GM12865 (cell line): ENCODE measurements at regions not wholly inside any gene's neighbourhood (a gene's known extent, or its start where the extent isn't known, plus 50 kb on each side); places are given as distances from the start of the nearest gene placed in this dataset.

Source experiments
- DNase-seq: peaks from one replicate; pipeline ENCODE4 v3.0.0; 2010; ENCODE audit warnings: low read depth
- H3K4me3 ChIP-seq: 2 replicates; pipeline ENCODE4 v1.5.1; 2011; ENCODE audit warnings: mild to moderate bottlenecking, low read depth, low read length, control low read depth
- TF ChIP-seq, protein P1 (sequence below): IDR thresholded peaks from 2 replicates; pipeline ENCODE4 v1.5.1; 2011; ENCODE audit warnings: low read length, control low read depth, low read depth, inconsistent platforms; ENCODE audit not compliant: insufficient read depth; ENCODE audit errors: missing control alignments

DNA sequence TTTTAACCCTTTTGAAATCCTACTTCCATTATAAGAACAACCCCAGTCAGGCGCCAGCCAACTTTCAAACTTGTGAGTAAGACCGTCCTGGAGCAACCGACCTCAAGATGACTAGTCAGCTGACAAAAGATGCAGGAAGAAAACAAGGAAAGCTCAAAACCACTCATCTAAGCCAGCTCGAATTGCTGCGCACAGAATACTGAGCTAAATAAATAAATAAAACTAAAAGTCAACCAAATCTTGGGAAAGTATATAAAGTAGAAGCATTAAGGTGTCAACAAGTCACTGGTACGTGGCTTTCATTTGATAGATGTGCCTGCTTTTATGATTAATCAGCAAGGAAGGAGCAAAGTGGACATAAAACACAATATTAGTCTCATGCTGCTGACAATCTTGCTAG lies 1269.8 kb downstream of the XPNPEP1 start:
- no peak for DNase-seq
- TF ChIP-seq, protein P1, sequence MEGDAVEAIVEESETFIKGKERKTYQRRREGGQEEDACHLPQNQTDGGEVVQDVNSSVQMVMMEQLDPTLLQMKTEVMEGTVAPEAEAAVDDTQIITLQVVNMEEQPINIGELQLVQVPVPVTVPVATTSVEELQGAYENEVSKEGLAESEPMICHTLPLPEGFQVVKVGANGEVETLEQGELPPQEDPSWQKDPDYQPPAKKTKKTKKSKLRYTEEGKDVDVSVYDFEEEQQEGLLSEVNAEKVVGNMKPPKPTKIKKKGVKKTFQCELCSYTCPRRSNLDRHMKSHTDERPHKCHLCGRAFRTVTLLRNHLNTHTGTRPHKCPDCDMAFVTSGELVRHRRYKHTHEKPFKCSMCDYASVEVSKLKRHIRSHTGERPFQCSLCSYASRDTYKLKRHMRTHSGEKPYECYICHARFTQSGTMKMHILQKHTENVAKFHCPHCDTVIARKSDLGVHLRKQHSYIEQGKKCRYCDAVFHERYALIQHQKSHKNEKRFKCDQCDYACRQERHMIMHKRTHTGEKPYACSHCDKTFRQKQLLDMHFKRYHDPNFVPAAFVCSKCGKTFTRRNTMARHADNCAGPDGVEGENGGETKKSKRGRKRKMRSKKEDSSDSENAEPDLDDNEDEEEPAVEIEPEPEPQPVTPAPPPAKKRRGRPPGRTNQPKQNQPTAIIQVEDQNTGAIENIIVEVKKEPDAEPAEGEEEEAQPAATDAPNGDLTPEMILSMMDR: no peak
- H3K4me3 ChIP-seq: no peak overlapping the region

DNA sequence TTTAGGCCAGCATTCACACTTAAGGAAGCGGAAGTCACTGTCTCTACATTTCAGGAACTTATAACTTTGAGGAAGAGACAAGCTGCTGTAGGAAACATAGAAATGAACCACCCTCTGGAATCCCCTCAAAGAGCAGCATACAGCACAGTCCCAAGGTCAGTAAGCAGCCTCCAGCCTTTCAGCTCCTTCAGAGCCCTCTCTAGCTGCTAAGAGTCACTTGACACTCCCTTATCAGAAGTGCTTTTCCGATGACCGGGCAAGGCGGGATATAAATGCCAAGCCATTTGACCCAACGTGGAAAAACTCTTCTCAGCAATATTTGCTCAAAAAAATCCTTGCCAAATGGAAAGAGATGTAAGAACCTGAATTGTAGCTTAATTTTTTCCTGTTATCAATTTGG lies 1284.3 kb downstream of the XPNPEP1 start:
- TF ChIP-seq, protein P1: no peak
- no peak for DNase-seq
- H3K4me3 ChIP-seq: no peak overlapping the region

DNA sequence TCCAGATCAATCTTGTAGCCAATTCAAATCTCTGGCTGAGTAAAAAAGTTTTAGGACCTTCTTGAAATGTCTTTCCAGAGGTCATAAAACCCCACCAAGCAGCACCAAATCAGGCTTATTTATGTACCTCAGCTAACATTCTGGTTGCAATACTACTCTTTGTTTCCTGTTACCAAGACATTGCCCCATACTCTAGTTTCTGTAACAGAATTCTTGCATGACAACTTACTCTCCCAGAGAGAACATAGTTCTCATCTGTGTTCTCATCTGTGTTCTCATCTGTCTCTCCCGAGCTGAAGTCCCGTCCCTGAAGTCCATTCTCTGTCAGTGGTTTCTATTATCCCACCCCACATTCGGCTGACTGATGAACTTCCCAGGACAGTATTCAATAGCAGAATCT lies 1285.1 kb downstream of the XPNPEP1 start:
- no peak for DNase-seq
- TF ChIP-seq, protein P1: no peak
- no peak overlapping the region for H3K4me3 ChIP-seq

DNA sequence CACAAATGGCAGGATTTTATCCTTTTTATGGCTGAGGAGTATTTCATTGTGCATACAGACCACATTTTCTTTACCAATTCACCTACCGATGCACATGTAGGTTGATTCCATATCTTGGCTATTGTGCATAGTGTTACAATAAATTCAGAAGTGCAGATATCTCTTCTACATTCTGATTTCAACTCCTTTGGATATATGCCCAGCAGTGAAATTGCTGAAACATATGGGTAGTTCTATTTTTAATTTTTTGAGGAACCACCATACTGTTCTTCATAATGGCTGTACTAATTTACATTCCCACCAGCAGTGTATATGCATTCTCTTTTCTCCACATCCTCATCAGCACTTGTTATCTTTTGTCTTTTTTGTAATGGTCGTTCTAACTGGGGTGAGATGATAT lies 1290.3 kb downstream of the XPNPEP1 start:
- H3K4me3 ChIP-seq: no peak overlapping the region
- TF ChIP-seq, protein P1: no peak
- DNase-seq: no peak

DNA sequence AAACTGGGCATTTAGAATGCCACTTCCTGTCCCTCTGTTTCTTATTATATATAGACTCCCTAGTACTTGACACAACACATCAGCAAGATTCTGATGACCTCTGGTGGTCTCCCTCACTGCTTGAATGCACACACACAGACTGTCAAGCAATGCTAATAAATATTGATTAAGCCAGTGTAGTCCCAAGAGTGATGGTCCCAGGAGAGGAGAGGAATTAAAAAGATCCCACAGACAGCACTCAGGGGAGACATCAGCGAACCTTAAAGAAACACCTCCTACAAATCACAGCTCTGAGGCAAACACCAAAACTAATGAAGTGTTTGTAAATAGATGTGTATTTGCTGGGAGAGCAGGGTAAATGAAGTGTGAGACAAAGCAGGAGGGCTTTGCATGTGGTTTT lies 1291.2 kb downstream of the XPNPEP1 start:
- TF ChIP-seq, protein P1: no peak
- H3K4me3 ChIP-seq: no peak overlapping the region
- DNase-seq: no peak

DNA sequence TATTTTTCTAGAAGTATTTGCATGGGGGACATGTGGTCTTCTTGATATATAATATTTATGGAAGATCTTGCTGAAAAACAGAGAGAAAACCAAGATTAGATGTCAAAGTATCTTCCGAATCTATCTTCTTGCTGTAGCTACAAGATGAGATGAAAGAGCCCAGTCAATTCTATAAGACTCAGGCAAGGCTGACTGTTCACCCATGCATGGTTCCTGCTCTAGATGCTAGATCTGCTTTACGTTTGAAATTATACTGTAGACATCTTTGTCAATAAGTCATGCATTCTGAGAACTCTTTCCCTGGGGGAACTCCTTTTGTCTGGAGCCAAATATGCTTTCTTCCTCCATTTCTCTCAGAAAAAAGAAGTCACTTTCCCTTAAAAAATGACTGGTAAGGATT lies 1292.0 kb downstream of the XPNPEP1 start:
- no peak overlapping the region for H3K4me3 ChIP-seq
- DNase-seq: peak; percentile 52
- TF ChIP-seq, protein P1: no peak

DNA sequence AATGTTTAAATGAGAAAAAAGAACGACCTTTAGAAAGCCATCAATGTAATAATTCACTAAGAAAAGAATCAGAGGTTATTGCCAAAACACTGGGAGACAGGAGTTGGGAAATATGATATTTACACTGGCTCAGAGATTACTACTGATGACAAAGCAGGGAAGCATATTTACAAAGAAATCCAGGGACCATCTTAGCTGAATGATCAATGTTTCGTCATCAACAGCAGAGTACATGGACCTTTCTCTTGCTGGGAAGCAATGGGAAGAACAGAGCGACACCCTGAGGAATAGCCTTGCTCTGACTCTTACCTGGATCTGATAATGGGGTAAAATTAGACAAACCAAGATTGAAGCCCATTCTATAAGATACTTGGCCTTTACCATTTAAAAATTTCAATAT lies 1293.5 kb downstream of the XPNPEP1 start:
- TF ChIP-seq, protein P1: no peak
- no peak overlapping the region for H3K4me3 ChIP-seq
- no peak for DNase-seq
